Keratinocyte (primary cell): ENCODE measurements at regions not wholly inside any gene's neighbourhood (a gene's known extent, or its start where the extent isn't known, plus 50 kb on each side); places are given as distances from the start of the nearest gene placed in this dataset.

Experiments
- DNase-seq: peaks from one replicate; pipeline ENCODE4 v3.0.0-alpha.2; 2011; ENCODE audit warnings: low read depth, missing footprints, low spot score
- FAIRE-seq: peaks from 2 replicates; lab custom pipeline; 2011; peaks lifted over from hg19 to GRCh38; lab: Jason Lieb, UNC
- H2AFZ ChIP-seq: 2 replicates; pipeline ENCODE4 v1.6.0; 2012; ENCODE audit warnings: low read length, control low read depth, inconsistent platforms; ENCODE audit not compliant: control insufficient read depth
- H3K27ac ChIP-seq: 2 replicates; pipeline ENCODE4 v1.5.1; 2011; ENCODE audit warnings: low read length; ENCODE audit not compliant: control insufficient read depth, insufficient read depth
- H3K27me3 ChIP-seq: 3 replicates; pipeline ENCODE4 v1.6.0; 2011; ENCODE audit warnings: low read length; ENCODE audit not compliant: control insufficient read depth, insufficient read depth; ENCODE audit errors: extremely low read depth
- H3K36me3 ChIP-seq, 2 experiments: 2 replicates in 1 of 2; 3 replicates in 1 of 2; pipeline ENCODE4 v1.5.1; 2011; ENCODE audit warnings: low read length in 2 of 2, mild to moderate bottlenecking in 1 of 2; ENCODE audit not compliant: control insufficient read depth in 2 of 2, insufficient read depth in 2 of 2; ENCODE audit errors: extremely low read depth in 1 of 2
- H3K4me1 ChIP-seq: 3 replicates; pipeline ENCODE4 v1.5.1; 2011; ENCODE audit warnings: low read length; ENCODE audit not compliant: control insufficient read depth, insufficient read depth; ENCODE audit errors: extremely low read depth
- H3K4me2 ChIP-seq: 3 replicates; pipeline ENCODE4 v1.6.0; 2011; ENCODE audit warnings: low read depth, low read length; ENCODE audit not compliant: control insufficient read depth, insufficient read depth; ENCODE audit errors: extremely low read depth
- H3K4me3 ChIP-seq, 3 experiments: fragments of 200-600 bp in 1 of 3; sonication (generic) in 1 of 3; 2 replicates in 2 of 3; 3 replicates in 1 of 3; pipeline ENCODE4 v1.5.1; 2011 to 2016; ENCODE audit warnings: low read length in 3 of 3, mild to moderate bottlenecking in 3 of 3, control low read depth in 2 of 3, inconsistent platforms in 1 of 3, low read depth in 1 of 3, mixed read lengths in 1 of 3, mixed run types in 1 of 3, moderate library complexity in 1 of 3; ENCODE audit not compliant: control insufficient read depth in 2 of 3, insufficient read depth in 2 of 3; ENCODE audit errors: extremely low read depth in 1 of 3
- H3K79me2 ChIP-seq: 2 replicates; pipeline ENCODE4 v1.6.0; 2012; ENCODE audit warnings: low read length; ENCODE audit not compliant: control insufficient read depth, insufficient read depth
- H3K9ac ChIP-seq: 3 replicates; pipeline ENCODE4 v1.6.0; 2011; ENCODE audit warnings: low read length; ENCODE audit not compliant: control insufficient read depth, insufficient read depth; ENCODE audit errors: extremely low read depth
- H3K9me1 ChIP-seq: 3 replicates; pipeline ENCODE4 v1.6.0; 2011; ENCODE audit warnings: low read length; ENCODE audit not compliant: control insufficient read depth, insufficient read depth; ENCODE audit errors: extremely low read depth
- H3K9me3 ChIP-seq: 2 replicates; pipeline ENCODE4 v1.5.1; 2012; ENCODE audit warnings: low read depth, low read length; ENCODE audit not compliant: control insufficient read depth
- H4K20me1 ChIP-seq: 3 replicates; pipeline ENCODE4 v1.6.0; 2011; ENCODE audit warnings: low read length; ENCODE audit not compliant: control insufficient read depth, insufficient read depth; ENCODE audit errors: extremely low read depth
- EZH2 ChIP-seq: IDR thresholded peaks from one replicate; pipeline ENCODE4 v1.6.1; 2012; ENCODE audit warnings: inconsistent platforms, mild to moderate bottlenecking, low read length, moderate library complexity
- dilution Hi-C: fragments of 300-500 bp; cut with MboI; formaldehyde crosslinking; loops from one replicate; pipeline ENCODE4 v1.7.0; 2020; ENCODE audit warnings: low sequenced_read_pairs; ENCODE audit not compliant: extremely low pct_ligation_motif_present
- TF ChIP-seq, protein P1 (sequence below), 3 experiments: IDR thresholded peaks in 1 of 3; conservative IDR thresholded peaks in 1 of 3; optimal IDR thresholded peaks in 1 of 3; 2 replicates in 2 of 3; 3 replicates in 1 of 3; pipeline versions ENCODE3 to v1.5.1; 2011; ENCODE audit warnings: low read length in 3 of 3, mild to moderate bottlenecking in 3 of 3, moderate library complexity in 2 of 3, control low read depth in 1 of 3, inconsistent platforms in 1 of 3; ENCODE audit not compliant: insufficient read depth in 2 of 3; ENCODE audit errors: extremely low read depth in 1 of 3

DNA sequence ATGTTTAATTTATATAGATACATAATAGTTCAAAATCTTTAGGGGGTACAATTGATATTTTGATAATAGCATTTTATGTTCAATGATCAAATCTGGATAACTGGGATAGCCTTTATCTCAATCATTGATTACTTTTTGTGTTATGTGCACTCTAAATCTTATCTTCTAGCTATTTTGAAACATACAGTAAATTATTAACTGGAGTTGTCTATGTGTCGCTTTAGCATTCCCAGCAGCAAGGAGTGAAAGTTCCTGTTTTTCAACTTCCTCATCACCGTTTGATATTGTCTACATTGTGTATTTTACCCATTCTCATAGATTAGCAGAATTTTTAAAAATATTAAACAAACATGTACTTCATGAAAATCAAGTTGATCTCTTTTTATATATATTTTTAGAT lies 1207.4 kb downstream of the TMEM121 start:
- FAIRE-seq = no peak
- dilution Hi-C loops = no loop called here
- no peak overlapping the region for H3K9ac ChIP-seq

DNA sequence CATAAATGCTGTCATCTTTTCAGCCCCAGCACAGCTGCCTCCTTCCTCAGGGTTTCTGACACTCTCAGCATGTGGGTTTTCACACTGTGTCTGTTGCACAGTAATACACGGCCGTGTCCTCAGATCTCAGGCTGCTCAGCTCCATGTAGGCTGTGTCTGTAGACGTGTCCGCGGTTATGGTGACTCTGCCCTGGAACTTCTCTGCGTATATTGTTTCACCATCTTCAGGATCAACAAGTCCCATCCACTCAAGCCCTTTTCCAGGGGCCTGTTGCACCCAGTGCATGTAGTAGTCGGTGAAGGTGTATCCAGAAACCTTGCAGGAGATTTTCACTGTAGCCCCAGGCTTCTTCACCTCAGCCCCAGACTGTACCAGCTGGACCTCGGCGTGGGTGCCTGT lies 1210.6 kb downstream of the TMEM121 start:
- Histone ChIP-seq H3K79me2 (no peaks in the 10 kb centered on the region), H3K27ac (no peak overlapping the region), H3K4me3 (no peak overlapping the region), H3K27me3 (no peaks in the 10 kb centered on the region), H3K9me1 (no peaks in the 10 kb centered on the region), H3K4me1 (no peaks in the 10 kb centered on the region), H3K9ac (no peak overlapping the region), H3K9me3 (peaks cover 7% of the 10 kb centered on the region), H4K20me1 (no peaks in the 10 kb centered on the region), H3K36me3 (no peaks in the 10 kb centered on the region), H2AFZ (no peak overlapping the region), H3K4me2 (no peak overlapping the region)
- dilution Hi-C loops = no loop called here
- TF ChIP-seq EZH2 = no peak
- TF ChIP-seq, protein P1, sequence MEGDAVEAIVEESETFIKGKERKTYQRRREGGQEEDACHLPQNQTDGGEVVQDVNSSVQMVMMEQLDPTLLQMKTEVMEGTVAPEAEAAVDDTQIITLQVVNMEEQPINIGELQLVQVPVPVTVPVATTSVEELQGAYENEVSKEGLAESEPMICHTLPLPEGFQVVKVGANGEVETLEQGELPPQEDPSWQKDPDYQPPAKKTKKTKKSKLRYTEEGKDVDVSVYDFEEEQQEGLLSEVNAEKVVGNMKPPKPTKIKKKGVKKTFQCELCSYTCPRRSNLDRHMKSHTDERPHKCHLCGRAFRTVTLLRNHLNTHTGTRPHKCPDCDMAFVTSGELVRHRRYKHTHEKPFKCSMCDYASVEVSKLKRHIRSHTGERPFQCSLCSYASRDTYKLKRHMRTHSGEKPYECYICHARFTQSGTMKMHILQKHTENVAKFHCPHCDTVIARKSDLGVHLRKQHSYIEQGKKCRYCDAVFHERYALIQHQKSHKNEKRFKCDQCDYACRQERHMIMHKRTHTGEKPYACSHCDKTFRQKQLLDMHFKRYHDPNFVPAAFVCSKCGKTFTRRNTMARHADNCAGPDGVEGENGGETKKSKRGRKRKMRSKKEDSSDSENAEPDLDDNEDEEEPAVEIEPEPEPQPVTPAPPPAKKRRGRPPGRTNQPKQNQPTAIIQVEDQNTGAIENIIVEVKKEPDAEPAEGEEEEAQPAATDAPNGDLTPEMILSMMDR (optimal IDR thresholded peaks at IDR 0.05 in 1 of 3, IDR thresholded peaks at IDR 0.05 in 1 of 3, conservative IDR thresholded peaks at IDR 0.05 in 1 of 3; ENCODE audit: extremely low read depth in 1 of 3, insufficient read depth in 2 of 3, low read length in 3 of 3) = no peak
- FAIRE-seq (no peak), DNase-seq (no peak)

More for the DNA sequence above, 1207.4 kb downstream of the TMEM121 start:
- Histone ChIP-seq H3K4me2 (no peak overlapping the region), H3K4me1 (no peaks in the 10 kb centered on the region), H3K27me3 (no peaks in the 10 kb centered on the region), H3K9me3 (peaks cover 8% of the 10 kb centered on the region), H3K79me2 (no peaks in the 10 kb centered on the region), H4K20me1 (no peaks in the 10 kb centered on the region), H3K4me3 (no peak overlapping the region), H3K27ac (no peak overlapping the region), H2AFZ (no peak overlapping the region), H3K9me1 (no peaks in the 10 kb centered on the region), H3K36me3 (no peaks in the 10 kb centered on the region)
- DNase-seq = no peak
- no peak for TF ChIP-seq EZH2
- TF ChIP-seq, protein P1 (optimal IDR thresholded peaks at IDR 0.05 in 1 of 3, IDR thresholded peaks at IDR 0.05 in 1 of 3, conservative IDR thresholded peaks at IDR 0.05 in 1 of 3; ENCODE audit: extremely low read depth in 1 of 3, insufficient read depth in 2 of 3, low read length in 3 of 3) = no peak
